Stimulated activated CD8-positive, alpha-beta memory T cell treated with anti-CD3 and anti-CD28 coated beads, Interleukin-7, amount 100 ng/mL, for 24 hours (primary cell): ENCODE measurements at regions not wholly inside any gene's neighbourhood (a gene's known extent, or its start where the extent isn't known, plus 50 kb on each side); places are given as distances from the start of the nearest gene placed in this dataset.

ENCODE experiments used
- DNase-seq: peaks from one replicate; pipeline ENCODE4 v3.0.0-alpha.2; 2020; ENCODE audit warnings: low read depth

DNA sequence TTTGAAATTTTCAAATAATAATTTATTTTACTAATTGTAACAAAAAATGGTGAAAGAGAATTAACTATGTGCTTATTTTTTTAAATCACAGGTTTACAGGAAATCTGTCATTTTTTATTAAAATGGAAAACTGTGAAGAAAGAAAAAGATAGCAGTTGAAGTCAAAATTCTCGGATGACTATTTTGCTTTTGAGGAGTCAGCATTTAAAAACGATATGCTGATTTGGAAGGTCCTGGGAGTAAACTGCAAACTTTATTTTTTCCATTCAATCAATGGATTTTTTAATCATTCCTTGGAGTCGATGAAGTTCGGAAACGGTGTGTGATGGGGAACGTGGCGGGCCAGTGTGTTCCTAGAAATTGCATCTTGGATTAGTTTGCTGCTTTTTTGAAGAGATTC is 258.9 kb upstream of the NAV3 start:
- no peak for DNase-seq

DNA sequence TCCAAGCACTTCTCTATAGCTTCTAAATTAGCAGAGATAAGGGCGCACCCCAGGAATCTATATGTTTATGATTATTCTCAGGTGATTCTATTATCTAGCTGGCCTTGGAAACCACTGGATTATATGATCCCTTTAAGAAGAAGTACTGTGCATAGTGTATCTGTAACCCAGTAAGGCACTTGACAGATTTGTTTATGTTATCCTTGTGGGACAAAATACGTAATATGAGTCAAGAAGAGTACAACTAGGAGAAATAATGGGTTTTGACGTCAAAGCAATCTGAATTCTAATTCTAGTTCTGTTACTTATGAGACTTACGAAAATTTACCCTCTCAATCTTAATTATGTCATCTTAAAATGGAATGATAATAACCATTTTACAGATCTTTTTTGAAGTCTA is 259.6 kb upstream of the NAV3 start:
- DNase-seq: no peak

DNA sequence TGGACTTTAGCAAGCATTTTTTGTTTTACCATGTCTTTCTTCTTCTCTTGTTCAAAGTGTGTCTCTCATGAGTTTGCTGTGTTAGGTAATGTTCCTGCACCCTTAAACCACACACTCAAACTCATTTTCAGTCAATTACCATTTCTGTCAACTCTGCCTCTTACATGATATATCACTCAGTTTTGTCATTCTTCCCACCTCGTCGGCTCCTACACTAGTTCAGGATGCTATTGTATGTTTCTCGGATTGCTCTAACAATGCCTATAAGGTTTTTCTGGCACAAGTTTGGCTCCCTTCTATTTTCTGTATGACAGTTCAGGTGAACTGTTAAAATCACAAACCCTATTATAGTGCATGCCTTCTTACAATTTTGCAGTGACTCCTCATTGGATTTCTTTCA is 260.8 kb upstream of the NAV3 start:
- DNase-seq: no peak

DNA sequence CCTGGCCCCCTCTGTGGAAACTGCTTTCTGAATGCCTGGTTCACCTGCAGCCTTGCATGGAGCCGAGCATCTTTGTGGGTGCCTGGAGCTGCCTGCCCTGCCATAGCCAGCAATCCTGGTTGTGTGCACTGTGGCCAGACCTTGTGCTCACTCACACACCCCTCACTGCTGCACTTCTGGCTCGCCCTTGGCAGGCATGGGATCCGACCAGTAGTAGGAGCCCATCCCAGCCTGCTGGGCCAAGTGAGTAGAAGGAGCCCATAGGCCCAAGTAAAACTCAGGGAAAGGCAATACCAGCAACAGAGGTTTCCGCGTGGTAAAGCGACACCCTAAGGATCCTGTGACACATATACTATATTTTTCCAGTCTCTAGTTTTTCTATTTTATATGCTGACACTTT is 270.0 kb upstream of the NAV3 start:
- DNase-seq: no peak

DNA sequence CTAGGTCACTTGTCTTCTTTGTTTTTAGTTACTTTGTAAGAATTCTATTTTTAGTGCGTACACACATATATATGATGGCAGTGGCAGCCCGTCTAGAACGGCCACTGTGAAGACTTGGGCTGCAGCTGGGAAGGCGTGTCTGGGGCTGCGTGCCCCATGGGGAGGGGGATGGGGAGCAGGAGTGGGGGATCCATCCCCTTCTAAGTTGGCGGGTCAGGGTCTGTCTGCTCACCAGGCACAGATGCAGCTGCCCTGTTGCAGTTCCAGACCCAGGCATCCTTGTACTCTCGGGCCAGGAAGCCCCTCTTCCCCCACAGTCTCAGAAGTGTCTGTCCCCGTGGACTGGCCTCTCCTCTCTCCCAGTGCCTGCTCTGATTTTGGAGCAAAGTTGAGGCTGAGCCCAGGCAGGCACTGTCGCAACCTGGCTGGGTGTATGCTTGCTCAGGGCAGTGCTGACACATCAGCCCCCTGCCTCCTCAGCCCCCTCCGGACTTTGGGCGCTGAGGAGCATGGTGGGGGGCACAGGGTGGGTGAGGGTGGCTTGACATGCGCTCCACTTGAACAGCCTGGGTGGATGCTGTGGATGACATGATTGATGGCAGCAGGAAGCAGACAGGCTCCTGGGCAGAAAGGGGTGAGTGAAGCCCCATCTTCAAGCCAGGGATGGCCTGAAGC is 271.2 kb upstream of the NAV3 start:
- DNase-seq: no peak

GRCh38 chr12:77555074-77555473 is 275.6 kb upstream of the NAV3 start:
- DNase-seq: no peak

- DNase-seq: no peak
Observed at GRCh38 chr12:77553976-77554619, 276.6 kb upstream of the NAV3 start.

DNA sequence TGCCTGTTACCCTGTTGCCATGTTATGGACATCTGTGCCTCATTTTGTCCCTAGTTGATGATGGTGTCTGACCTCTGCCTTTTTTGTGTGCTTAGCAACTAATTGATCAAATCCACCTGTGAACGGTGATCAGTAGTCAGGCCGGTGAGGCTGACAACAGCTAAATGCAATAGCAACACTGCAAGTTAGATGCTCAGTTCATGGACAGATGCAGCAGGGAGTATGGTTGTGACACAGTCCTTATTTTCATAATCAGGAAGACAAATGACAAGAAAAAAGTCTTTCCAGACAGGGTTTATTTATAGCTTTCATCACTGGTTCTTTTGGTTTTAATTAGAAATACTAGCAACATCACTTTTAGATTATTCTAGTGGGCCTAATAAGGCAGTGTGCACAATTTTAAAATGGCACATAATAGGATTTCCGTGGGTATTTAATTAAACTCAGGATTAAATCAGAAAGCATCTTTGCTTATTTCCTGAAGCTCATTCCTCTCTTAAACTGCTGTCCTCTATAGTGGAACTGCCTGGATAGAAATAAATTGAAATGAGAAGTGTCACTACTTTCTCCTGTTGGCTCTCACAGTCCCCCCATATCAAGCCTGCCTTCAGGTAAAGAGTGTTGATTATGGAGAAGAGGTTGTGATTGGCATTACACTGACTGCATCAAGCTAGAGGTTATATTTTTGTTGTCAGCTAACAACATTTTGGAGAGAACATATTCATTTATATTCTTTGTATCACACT is 281.1 kb upstream of the NAV3 start:
- DNase-seq: no peak

DNA sequence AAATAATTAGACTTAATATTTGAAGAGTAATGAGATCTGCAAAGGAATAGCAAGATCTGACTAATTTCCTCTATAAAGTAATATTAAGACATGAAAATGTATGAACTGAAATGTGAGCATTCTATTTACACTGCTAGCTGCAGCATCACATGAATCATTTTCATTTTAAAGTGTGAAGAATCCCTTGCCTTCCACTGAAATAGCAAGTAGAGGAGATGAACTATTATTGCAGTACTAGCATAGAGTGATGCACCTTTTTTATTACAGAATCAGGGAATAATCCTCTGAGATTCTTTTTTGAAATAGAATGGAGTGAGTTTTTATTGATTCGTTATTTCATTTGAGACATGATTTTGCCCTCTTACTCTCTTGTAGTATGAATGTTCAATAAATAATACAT is 281.9 kb upstream of the NAV3 start:
- no peak for DNase-seq

DNA sequence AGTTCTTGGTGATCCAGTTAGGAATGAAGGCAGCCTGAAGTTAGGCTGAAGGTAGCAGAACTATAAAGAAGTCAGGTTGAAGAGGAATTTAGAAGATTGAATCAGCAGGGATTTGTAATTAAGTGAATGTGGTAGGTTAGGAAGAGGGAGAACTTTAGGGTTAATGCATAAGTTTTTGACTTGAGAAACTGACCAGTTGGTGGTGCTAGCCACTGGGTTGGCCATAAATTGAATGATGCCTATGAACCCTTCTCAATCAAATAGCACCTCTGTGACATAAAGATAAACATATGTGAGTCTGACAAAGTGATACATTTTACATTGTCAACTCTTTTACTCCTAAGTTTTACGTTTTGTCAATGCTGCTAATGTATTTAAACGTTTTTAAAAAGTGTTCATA is 290.6 kb upstream of the NAV3 start:
- no peak for DNase-seq

GRCh38 chr12:77537663-77538062 is 293.0 kb upstream of the NAV3 start:
- no peak for DNase-seq

- DNase-seq: no peak
Observed at GRCh38 chr12:77535734-77536133, 295.0 kb upstream of the NAV3 start.

DNA sequence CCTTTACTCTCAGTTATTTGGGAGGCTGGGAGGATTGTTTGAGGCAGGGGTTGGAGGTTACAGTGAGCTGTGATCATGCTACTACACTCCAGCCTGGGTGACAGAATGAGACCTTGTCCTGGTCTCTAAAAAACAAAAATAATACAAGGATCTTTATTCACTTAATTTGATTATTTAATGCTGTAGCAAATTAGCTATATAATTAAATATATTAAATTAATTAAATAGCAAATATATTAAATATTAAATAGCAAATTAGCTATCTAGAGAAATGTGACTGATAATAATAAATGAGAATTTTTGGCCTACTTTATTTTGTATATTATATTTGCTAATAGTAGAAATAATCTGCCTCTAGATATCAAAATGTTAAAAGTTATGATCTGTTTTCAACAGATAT is 298.8 kb upstream of the NAV3 start:
- no peak for DNase-seq

DNA sequence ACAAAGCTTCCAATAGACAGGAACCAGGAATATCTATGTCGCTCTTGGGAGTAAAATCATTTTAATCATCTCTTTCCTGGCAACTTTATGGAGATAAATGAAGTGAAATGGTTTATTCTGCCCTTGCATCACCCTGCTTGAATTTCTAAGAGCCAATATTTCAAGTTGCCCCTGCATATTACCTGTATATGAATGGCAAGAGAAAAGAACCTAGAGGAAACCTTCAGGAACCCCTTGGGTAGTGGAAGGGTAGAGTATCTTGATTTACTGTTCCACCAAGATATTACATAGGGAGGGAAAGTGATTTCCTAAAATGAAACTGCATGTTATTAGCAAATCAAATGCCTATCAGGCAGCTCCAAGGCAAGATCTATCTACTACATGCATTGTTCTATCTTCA is 308.4 kb upstream of the NAV3 start:
- DNase-seq: no peak

GRCh38 chr12:77521508-77522115 is 309.1 kb upstream of the NAV3 start:
- no peak for DNase-seq

DNA sequence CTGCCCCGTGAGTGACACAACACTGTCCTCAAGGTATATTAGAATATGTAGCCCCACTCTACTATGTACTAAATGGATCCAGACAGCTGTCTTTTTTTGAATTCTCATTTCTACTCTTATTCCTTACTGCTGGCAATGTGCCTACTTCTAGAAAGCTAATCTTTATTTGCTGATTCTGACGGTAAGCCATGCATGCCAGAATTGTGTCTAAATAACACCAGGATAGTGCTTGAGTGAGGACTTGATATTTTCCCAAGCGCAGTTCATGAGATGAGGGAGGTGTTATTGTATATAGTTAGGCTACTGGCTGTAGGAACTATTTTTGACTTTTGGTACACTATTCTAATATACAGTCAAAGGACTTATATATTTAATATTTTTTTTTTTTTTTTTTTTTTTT is 316.2 kb upstream of the NAV3 start:
- no peak for DNase-seq

DNA sequence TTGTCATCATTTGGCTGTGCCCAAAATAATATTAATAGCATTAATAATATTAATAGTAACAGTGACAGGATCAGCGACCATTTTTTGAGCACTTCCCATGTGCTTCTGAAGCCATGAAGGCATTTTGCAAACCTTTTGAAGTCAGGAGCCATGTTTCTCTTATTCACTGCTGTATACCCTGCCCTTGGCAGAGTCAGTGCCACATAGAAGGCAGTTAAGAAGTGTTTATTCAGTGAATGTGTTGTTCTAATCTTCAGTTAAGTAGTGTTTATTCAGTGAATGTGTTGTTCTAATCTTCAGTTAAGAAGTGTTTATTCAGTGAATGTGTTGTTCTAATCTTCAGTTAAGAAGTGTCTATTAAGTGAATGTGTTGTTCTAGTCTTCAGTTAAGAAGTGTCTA is 319.7 kb upstream of the NAV3 start:
- no peak for DNase-seq

DNA sequence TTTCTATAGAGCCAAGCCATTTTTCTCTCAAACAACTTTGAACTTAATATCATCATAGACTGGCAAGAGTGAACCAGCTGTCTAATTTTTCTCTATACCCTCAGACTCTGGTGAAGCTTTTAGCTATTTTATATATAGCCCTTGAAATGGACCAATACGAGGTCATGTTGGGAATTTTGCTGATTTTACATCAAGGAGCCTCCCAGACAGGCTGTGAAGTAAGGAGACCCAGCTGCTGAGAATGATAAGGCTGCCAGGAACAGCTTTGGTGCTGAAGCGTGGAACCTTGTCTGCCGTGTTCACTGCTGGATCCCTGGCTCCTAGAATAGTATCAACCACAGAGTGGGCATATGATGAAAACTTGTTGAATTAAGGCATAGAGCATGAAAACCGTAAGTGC is 326.2 kb upstream of the NAV3 start:
- no peak for DNase-seq

DNA sequence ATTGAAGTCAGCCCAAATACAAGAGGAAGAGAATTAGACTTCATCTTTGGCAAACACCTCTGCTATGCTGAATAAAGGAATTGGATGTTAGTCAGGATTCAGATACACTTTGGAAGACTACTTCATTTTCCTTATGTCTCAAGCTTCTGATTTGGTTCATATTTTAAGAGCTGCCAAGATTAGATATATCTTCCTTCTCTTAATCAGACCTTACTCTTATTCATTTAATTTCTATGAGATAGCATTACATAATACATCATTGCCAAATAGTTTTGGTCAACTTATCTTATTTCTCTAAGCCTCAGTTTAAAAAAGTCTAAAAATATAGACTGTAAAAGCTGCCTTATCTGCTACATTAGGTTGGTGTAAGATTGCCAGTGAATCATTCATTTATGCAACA is 330.6 kb upstream of the NAV3 start:
- no peak for DNase-seq

DNA sequence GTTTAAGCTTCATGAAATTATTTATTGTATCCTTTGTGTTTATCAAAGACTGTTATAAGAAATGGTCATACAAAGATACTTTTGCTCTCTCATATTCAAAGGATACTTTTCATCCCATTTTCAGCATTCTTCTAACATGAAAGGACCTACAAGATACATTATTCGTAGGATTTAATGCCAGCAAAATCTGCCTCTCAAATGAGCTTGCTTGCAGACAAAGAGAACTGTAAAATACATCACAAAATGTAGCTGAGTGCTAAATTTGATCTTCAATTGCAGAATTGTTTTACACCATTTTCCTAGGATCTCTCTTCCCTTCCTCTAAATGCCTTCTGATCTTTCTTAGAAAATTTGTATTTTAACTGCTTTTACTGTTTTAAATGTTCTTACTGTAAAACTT is 333.0 kb upstream of the NAV3 start:
- DNase-seq: no peak

DNA sequence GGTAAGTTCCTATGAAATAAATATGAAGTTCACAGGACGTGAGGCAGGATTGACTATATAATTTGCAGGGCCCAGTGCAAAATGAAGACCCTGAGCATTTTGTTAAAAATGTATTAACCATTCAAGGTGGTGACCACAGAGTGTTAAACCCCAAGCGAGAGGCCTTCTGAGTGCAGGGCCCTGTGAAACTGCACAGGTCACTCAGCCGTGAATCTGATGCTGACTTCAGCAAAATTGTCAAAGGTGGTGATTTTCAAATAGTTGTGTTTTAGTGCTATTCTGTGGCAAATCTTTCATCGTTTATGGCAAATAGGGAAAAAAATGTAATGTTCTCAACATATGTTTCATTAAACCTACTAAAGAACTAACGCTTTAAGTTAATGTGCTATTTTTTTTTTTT is 334.0 kb upstream of the NAV3 start:
- DNase-seq: no peak

DNA sequence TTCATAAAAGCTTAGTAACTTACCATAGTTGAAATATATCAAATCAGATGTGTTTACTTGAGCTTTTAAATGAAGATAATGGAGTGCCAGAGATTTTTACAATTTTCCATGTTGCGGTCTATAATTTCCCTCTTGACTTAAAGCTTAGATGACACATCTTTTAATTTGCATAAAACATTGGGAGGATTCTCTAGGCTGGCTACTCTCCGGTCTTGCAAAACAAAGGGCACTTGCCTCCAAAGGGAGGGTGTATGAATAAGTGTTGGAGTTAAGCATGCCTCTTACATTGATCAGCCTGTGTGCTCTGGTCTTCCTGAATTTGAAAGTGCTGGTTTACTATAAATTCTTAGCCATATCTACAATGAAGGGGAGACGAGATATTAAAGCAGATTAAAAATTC is 336.4 kb upstream of the NAV3 start:
- no peak for DNase-seq
